DOHH2 (cell line): ENCODE measurements at regions not wholly inside any gene's neighbourhood (a gene's known extent, or its start where the extent isn't known, plus 50 kb on each side); places are given as distances from the start of the nearest gene placed in this dataset.

Experiments used
- H3F3A ChIP-seq: fragments of 200-600 bp; sonication (generic), shearing (Covaris generic); 2 replicates; pipeline ENCODE4 v1.6.0; 2016; ENCODE audit warnings: antibody characterized with exemption, mild to moderate bottlenecking; ENCODE audit not compliant: control insufficient read depth, insufficient read depth
- H3K27ac ChIP-seq: fragments of 200-600 bp; sonication (generic); 2 replicates; pipeline ENCODE4 v1.5.1; 2014; ENCODE audit warnings: low read depth, mild to moderate bottlenecking, low read length, moderate library complexity
- H3K27me3 ChIP-seq: fragments of 200-600 bp; sonication (generic); 2 replicates; pipeline ENCODE4 v1.6.1; 2014; ENCODE audit warnings: mild to moderate bottlenecking, low read length, mixed read lengths; ENCODE audit not compliant: control insufficient read depth
- H3K36me3 ChIP-seq: fragments of 200-600 bp; sonication (generic); 2 replicates; pipeline ENCODE4 v1.6.1; 2014; ENCODE audit warnings: mild to moderate bottlenecking, low read length, moderate library complexity, mixed read lengths; ENCODE audit not compliant: control insufficient read depth
- H3K4me1 ChIP-seq: fragments of 200-600 bp; sonication (generic); 2 replicates; pipeline ENCODE4 v1.6.1; 2014; ENCODE audit warnings: mild to moderate bottlenecking, low read length, mixed read lengths; ENCODE audit not compliant: control insufficient read depth
- H3K4me2 ChIP-seq: fragments of 200-600 bp; sonication (generic); 2 replicates; pipeline ENCODE4 v1.6.0; 2014; ENCODE audit warnings: mild to moderate bottlenecking, low read length, moderate library complexity
- H3K4me3 ChIP-seq: fragments of 200-600 bp; sonication (generic); 2 replicates; pipeline ENCODE4 v1.5.1; 2014; ENCODE audit warnings: mild to moderate bottlenecking, low read length, mixed read lengths
- H3K79me2 ChIP-seq: fragments of 200-600 bp; sonication (generic); 2 replicates; pipeline ENCODE4 v1.6.1; 2014; ENCODE audit warnings: mild to moderate bottlenecking, low read length, mixed read lengths; ENCODE audit not compliant: control insufficient read depth
- H3K9me2 ChIP-seq: fragments of 200-600 bp; sonication (generic); replicated peaks from 2 replicates; pipeline ENCODE4 v1.6.1; 2014; ENCODE audit warnings: mild to moderate bottlenecking, low read length, mixed read lengths; ENCODE audit not compliant: control insufficient read depth
- H3K9me3 ChIP-seq: fragments of 200-600 bp; sonication (generic); 2 replicates; pipeline ENCODE4 v1.6.1; 2014; ENCODE audit warnings: antibody characterized with exemption, low read length, mixed read lengths; ENCODE audit not compliant: control insufficient read depth, insufficient read depth
- H4K20me1 ChIP-seq: fragments of 200-600 bp; sonication (generic); 2 replicates; pipeline ENCODE4 v1.6.0; 2014; ENCODE audit warnings: low read depth, mild to moderate bottlenecking, antibody characterized with exemption, low read length, moderate library complexity; ENCODE audit not compliant: control insufficient read depth, insufficient read depth
- CTCF ChIP-seq: fragments of 200-600 bp; sonication (generic); IDR thresholded peaks from one replicate; pipeline ENCODE4 v1.5.1; 2014; ENCODE audit warnings: antibody characterized with exemption, mild to moderate bottlenecking, low read depth, low read length; ENCODE audit not compliant: poor library complexity, severe bottlenecking
- EZH2phosphoT487 ChIP-seq: fragments of 200-600 bp; sonication (generic); IDR thresholded peaks from 2 replicates; pipeline ENCODE4 v1.6.1; 2017; ENCODE audit warnings: borderline replicate concordance, mild to moderate bottlenecking, antibody characterized with exemption, low read length, moderate library complexity, mixed read lengths

DNA sequence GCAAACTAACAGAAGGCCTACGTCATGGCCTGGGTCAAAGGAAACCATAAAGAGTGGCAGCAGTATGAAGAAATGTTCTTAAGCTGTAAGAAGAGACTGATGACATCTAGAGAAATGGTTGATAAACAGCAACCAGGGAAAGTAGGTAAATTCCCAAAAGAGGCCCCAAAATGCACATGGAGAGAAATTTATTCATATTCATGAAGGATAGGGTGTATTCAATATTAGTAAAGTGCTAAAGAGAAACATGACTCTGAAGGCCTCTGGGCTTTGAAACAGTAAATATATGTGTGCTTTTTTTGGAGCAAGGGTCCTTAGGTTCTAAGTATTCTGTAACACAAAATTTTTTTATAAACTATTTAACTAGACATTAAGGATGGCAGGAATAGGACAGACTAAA lies 149.7 kb upstream of the GRIA1 start:
- no peaks in the 10 kb centered on the region for H3K9me2 ChIP-seq
- no peak overlapping the region for H3K4me3 ChIP-seq
- H3K4me1 ChIP-seq: no peaks in the 10 kb centered on the region
- H3K36me3 ChIP-seq: no peaks in the 10 kb centered on the region
- no peaks in the 10 kb centered on the region for H3K79me2 ChIP-seq
- TF ChIP-seq EZH2phosphoT487 (no peak), CTCF (no peak)
- no peaks in the 10 kb centered on the region for H4K20me1 ChIP-seq
- H3K9me3 ChIP-seq: no peaks in the 10 kb centered on the region
- no peaks in the 10 kb centered on the region for H3F3A ChIP-seq
- H3K27ac ChIP-seq: no peak overlapping the region
- H3K27me3 ChIP-seq: no peaks in the 10 kb centered on the region
- H3K4me2 ChIP-seq: no peak overlapping the region

DNA sequence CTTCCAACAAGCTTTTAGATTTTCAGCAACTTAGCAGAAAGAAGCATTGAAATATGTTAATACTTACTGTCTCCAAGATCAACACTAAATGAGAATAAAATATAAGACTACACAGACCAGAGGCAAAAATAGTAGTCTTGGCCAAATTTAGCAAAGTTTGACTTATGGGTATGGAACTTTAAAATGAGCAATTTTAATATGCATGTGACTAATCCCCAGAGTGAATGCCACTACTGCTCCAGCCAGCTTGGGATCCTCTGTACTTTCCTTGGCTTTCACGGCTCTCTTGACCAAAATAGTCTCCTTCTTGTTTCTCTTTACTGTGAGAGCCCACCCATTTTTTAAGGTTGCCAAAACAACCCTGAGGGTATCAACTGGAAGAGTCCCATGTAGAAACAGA lies 148.0 kb upstream of the GRIA1 start:
- no peaks in the 10 kb centered on the region for H3K79me2 ChIP-seq
- H3K9me3 ChIP-seq: no peaks in the 10 kb centered on the region
- no peaks in the 10 kb centered on the region for H3K36me3 ChIP-seq
- H3F3A ChIP-seq: no peaks in the 10 kb centered on the region
- no peaks in the 10 kb centered on the region for H3K9me2 ChIP-seq
- no peak overlapping the region for H3K4me2 ChIP-seq
- no peaks in the 10 kb centered on the region for H4K20me1 ChIP-seq
- TF ChIP-seq EZH2phosphoT487: no peak
- H3K4me3 ChIP-seq: no peak overlapping the region
- no peaks in the 10 kb centered on the region for H3K27me3 ChIP-seq
- no peak overlapping the region for H3K27ac ChIP-seq
- H3K4me1 ChIP-seq: no peaks in the 10 kb centered on the region

- Histone ChIP-seq H3K4me2 (no peak overlapping the region), H3K4me1 (no peaks in the 10 kb centered on the region), H3K27me3 (no peaks in the 10 kb centered on the region), H3K9me2 (no peaks in the 10 kb centered on the region), H4K20me1 (no peaks in the 10 kb centered on the region), H3K27ac (no peak overlapping the region), H3K79me2 (no peaks in the 10 kb centered on the region), H3K4me3 (no peak overlapping the region), H3F3A (no peaks in the 10 kb centered on the region), H3K36me3 (no peaks in the 10 kb centered on the region), H3K9me3 (no peaks in the 10 kb centered on the region)
- TF ChIP-seq CTCF: no peak
- no peak for TF ChIP-seq EZH2phosphoT487
Measured at GRCh38 chr5:153347611-153348010, 142.9 kb upstream of the GRIA1 start.

GRCh38 chr5:153350175-153350883 lies 140.1 kb upstream of the GRIA1 start:
- no peaks in the 10 kb centered on the region for H3F3A ChIP-seq
- no peaks in the 10 kb centered on the region for H3K79me2 ChIP-seq
- H3K27ac ChIP-seq: no peak overlapping the region
- H3K4me2 ChIP-seq: no peak overlapping the region
- H3K4me3 ChIP-seq: no peak overlapping the region
- H3K27me3 ChIP-seq: no peaks in the 10 kb centered on the region
- H3K4me1 ChIP-seq: no peaks in the 10 kb centered on the region
- no peaks in the 10 kb centered on the region for H3K9me3 ChIP-seq
- no peak for TF ChIP-seq EZH2phosphoT487
- H3K36me3 ChIP-seq: no peaks in the 10 kb centered on the region
- H4K20me1 ChIP-seq: no peaks in the 10 kb centered on the region
- no peaks in the 10 kb centered on the region for H3K9me2 ChIP-seq
